K562 (cell line): ENCODE measurements at regions not wholly inside any gene's neighbourhood (a gene's known extent, or its start where the extent isn't known, plus 50 kb on each side); places are given as distances from the start of the nearest gene placed in this dataset.

Experiments used
- NR1H2 ChIP-seq: sonication (generic); formaldehyde crosslinking; IDR thresholded peaks from 2 replicates; pipeline ENCODE4 v1.4.0; 2020; ENCODE audit warnings: mild to moderate bottlenecking, missing genetic modification reagents
- SREBF2 ChIP-seq: sonication (generic); formaldehyde crosslinking; IDR thresholded peaks from 2 replicates; pipeline ENCODE4 v1.4.0; 2020; ENCODE audit warnings: mild to moderate bottlenecking, missing genetic modification reagents

- TF ChIP-seq NR1H2 (CRISPR knock-in tag) (no peak), SREBF2 (CRISPR knock-in tag) (no peak)
Observed at GRCh38 chr2:199679883-199680282, 171.1 kb downstream of the FTCDNL1 start.
